WI38 (cell line): ENCODE measurements at regions not wholly inside any gene's neighbourhood (a gene's known extent, or its start where the extent isn't known, plus 50 kb on each side); places are given as distances from the start of the nearest gene placed in this dataset.

ENCODE experiments used
- H3K4me3 ChIP-seq: 2 replicates; pipeline ENCODE4 v1.5.1; 2011; ENCODE audit warnings: low read depth, mild to moderate bottlenecking, control low read depth, low read length
- TF ChIP-seq, protein P1 (sequence below): IDR thresholded peaks from 2 replicates; pipeline ENCODE4 v1.5.1; 2012; ENCODE audit warnings: low read depth, mild to moderate bottlenecking, control low read depth, low read length

DNA sequence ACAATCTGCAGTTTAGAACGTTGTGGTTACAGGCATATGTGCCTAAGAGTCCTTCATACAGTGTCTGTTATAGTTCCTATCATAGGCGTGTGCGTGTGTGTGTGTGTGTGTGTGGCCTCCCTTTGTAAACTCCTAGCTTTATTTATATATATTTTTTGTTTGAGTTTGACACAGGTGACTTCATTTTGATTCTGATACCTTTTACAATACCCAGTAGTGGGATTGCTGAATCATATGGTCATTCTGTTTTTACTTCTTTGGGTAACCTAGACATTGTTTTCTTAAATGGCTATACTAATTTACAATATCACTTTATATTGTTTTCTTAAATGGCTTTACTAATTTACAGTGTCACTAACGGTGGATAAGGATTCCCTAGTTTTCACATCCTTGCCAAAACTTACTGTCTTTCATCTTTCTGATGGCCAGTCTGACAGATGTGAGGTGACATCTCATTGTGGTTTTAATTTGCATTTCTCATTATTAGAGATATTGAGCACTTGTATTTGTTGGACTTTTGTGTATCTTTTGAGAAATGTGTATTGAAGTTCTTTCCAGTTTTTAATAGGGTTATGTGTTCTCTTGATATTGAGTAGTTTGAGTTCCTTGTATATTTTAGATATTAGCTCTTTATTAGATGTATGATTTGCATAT lies 211.1 kb upstream of the NUDT6 start:
- TF ChIP-seq, protein P1, sequence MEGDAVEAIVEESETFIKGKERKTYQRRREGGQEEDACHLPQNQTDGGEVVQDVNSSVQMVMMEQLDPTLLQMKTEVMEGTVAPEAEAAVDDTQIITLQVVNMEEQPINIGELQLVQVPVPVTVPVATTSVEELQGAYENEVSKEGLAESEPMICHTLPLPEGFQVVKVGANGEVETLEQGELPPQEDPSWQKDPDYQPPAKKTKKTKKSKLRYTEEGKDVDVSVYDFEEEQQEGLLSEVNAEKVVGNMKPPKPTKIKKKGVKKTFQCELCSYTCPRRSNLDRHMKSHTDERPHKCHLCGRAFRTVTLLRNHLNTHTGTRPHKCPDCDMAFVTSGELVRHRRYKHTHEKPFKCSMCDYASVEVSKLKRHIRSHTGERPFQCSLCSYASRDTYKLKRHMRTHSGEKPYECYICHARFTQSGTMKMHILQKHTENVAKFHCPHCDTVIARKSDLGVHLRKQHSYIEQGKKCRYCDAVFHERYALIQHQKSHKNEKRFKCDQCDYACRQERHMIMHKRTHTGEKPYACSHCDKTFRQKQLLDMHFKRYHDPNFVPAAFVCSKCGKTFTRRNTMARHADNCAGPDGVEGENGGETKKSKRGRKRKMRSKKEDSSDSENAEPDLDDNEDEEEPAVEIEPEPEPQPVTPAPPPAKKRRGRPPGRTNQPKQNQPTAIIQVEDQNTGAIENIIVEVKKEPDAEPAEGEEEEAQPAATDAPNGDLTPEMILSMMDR, result no peak
- no peak overlapping the region for H3K4me3 ChIP-seq

DNA sequence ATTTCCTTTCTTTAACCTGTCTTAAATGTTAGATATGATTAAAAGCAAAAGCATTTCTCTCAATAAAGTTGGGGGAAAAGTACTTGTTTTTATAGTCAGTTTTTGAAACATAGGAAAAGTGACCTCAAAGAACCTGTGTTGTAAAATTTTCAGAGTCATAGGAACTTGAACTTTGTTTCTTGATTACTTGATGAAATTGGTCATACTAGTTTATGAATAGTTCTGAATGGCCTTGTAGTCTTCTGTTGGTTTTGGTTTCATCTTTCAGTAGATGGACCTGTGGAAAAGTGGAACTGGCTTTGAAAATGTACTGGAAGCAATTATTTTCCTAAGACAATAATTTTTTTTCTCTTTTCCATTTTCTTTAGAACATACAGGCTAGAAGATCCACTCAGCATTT lies 222.2 kb upstream of the NUDT6 start:
- TF ChIP-seq, protein P1, result no peak
- no peak overlapping the region for H3K4me3 ChIP-seq

DNA sequence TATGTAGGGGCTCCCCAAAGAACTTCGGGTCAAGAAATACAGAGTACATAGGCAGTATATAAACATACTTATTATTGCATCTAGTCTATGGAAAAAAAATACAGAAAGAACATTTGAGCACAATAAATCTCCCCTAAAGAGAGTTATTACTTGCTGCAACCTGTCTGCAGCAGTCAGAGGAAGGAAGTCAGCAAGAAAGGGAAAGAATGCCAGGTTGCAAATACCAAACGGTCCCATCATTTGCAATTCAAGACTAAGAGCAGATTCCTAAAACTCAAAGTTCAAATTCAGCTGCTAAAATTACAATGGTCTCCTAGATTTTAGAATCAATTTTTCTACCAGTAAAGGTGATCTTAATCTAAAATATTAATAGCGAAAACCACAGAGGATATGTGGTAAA lies 236.2 kb upstream of the NUDT6 start:
- no peak overlapping the region for H3K4me3 ChIP-seq
- TF ChIP-seq, protein P1, result no peak

DNA sequence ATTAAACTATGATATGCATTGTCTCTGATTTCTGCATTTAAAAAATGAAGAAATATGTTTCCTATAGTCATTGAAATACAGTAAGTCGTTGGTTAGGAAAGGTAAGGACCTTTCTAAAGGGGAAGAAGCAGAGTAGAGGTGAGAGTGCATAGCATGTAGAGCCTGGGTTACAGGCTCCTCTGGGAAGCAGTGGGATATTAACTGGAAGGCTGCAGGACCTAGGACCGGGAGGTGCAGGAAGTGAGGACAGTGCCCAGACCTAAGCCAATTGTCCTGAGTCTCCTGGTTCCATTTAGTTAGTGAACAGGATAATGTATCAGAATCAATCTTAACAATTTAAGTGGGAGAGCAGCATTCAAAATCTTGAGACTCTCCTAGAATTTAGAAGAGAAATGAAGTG lies 237.1 kb upstream of the NUDT6 start:
- TF ChIP-seq, protein P1, result no peak
- H3K4me3 ChIP-seq, result no peak overlapping the region

DNA sequence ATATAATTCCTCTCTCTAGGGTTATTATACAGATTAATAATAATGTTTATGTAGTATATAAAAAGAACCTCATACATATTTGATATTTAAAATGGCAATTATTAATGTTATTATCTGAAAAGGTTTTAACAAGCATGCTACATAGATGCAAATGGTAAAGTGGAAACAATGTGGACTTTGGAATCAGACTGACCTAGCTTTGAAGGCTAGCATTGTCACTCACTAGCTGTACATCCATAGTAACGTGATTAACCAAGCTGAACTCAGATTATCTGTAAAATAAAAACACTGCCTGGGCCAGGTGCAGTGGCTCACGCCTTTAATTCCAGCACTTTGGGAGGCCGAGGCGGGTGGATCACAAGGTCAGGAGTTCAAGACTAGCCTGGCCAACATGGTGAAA lies 233.7 kb upstream of the SPRY1 start:
- TF ChIP-seq, protein P1, result no peak
- no peak overlapping the region for H3K4me3 ChIP-seq

DNA sequence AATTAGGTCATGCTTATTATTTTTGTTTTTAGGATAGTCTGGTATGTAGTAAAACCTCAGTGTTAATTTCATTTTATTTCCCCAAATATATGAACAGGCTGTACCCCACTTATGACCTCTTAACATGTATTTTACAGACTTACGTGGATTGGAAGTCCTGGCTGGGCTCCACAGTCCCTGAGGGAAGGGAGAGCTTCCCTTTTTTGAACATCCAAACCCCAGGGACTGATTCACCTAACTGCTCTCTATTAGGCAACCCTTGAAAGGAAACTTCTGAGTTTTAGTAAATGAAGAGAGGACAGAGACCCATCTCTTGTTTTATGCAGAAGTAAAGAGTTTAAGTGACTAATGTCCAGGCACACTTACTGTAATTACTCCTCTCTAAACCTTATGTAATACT lies 233.1 kb upstream of the SPRY1 start:
- H3K4me3 ChIP-seq, result no peak overlapping the region
- TF ChIP-seq, protein P1, result no peak

DNA sequence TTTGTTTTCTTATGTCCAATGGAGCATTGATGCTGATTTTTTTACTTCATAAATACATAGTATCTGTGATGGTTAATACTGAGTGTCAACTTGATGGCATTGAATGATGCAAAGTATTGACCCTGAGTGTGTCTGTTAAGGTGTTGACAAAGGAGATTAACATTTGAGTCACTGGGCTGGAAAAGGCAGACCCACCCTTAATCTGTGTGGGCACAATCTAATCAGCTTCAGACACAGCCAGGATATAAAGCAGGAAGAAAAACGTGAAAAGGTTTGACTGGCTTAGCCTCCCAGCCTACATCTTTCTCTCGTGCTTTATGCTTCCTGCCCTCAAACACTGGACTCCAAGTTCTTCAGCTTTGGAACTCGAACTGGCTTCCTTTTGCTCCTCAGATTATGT lies 230.6 kb upstream of the SPRY1 start:
- H3K4me3 ChIP-seq, result no peak overlapping the region
- TF ChIP-seq, protein P1, result no peak
